Loucy (cell line): ENCODE measurements at regions not wholly inside any gene's neighbourhood (a gene's known extent, or its start where the extent isn't known, plus 50 kb on each side); places are given as distances from the start of the nearest gene placed in this dataset.

ENCODE experiments used
- H2AFZ ChIP-seq: fragments of 200-600 bp; sonication (generic); 2 replicates; pipeline ENCODE4 v1.6.0; 2016; ENCODE audit warnings: antibody characterized with exemption, mild to moderate bottlenecking, low read length, moderate library complexity
- H3F3A ChIP-seq: fragments of 200-600 bp; 2 replicates; pipeline ENCODE4 v1.6.0; 2016; ENCODE audit warnings: antibody characterized with exemption, low read depth, mild to moderate bottlenecking
- H3K27me3 ChIP-seq: fragments of 200-600 bp; sonication (generic); 2 replicates; pipeline ENCODE4 v1.6.1; 2014; ENCODE audit warnings: low read length, mild to moderate bottlenecking; ENCODE audit not compliant: insufficient read depth, poor library complexity, severe bottlenecking
- H3K36me3 ChIP-seq: fragments of 200-600 bp; sonication (generic); 2 replicates; pipeline ENCODE4 v1.6.1; 2016; ENCODE audit warnings: low read length; ENCODE audit not compliant: insufficient read depth
- H3K4me1 ChIP-seq: fragments of 200-600 bp; sonication (generic); 2 replicates; pipeline ENCODE4 v1.5.1; 2014; ENCODE audit warnings: low read length, mild to moderate bottlenecking; ENCODE audit not compliant: insufficient read depth, poor library complexity, severe bottlenecking
- H3K4me2 ChIP-seq: fragments of 200-600 bp; sonication (generic); 2 replicates; pipeline ENCODE4 v1.6.0; 2014; ENCODE audit warnings: antibody characterized with exemption, low read length, low read depth, mild to moderate bottlenecking; ENCODE audit not compliant: poor library complexity, severe bottlenecking
- H3K4me3 ChIP-seq: fragments of 200-600 bp; sonication (generic); 2 replicates; pipeline ENCODE4 v1.5.1; 2014; ENCODE audit warnings: low read length, mild to moderate bottlenecking, mixed read lengths; ENCODE audit not compliant: poor library complexity, severe bottlenecking
- H3K79me2 ChIP-seq: fragments of 200-600 bp; sonication (generic); 2 replicates; pipeline ENCODE4 v1.6.1; 2014; ENCODE audit warnings: low read length; ENCODE audit not compliant: insufficient read depth
- H3K9ac ChIP-seq: fragments of 200-600 bp; sonication (generic); 2 replicates; pipeline ENCODE4 v1.6.0; 2014; ENCODE audit warnings: mild to moderate bottlenecking, low read depth, low read length, moderate library complexity; ENCODE audit not compliant: poor library complexity, severe bottlenecking
- H3K9me2 ChIP-seq: fragments of 200-600 bp; sonication (generic); replicated peaks from 2 replicates; pipeline ENCODE4 v1.6.1; 2016; ENCODE audit warnings: low read depth, low read length, mixed read lengths
- H3K9me3 ChIP-seq: fragments of 200-600 bp; sonication (generic); 2 replicates; pipeline ENCODE4 v1.6.1; 2014; ENCODE audit warnings: mild to moderate bottlenecking, antibody characterized with exemption, low read length, low read depth; ENCODE audit not compliant: insufficient read depth
- H4K20me1 ChIP-seq: fragments of 200-600 bp; sonication (generic); 2 replicates; pipeline ENCODE4 v1.6.0; 2014; ENCODE audit warnings: antibody characterized with exemption, low read length, mild to moderate bottlenecking; ENCODE audit not compliant: insufficient read depth, poor library complexity, severe bottlenecking
- CTCF ChIP-seq: fragments of 200-600 bp; sonication (generic); conservative IDR thresholded peaks from 2 replicates; pipeline ENCODE4 v1.5.1; 2014; ENCODE audit warnings: mild to moderate bottlenecking, antibody characterized with exemption, low read length
- EZH2phosphoT487 ChIP-seq: fragments of 200-600 bp; IDR thresholded peaks from 2 replicates; pipeline ENCODE4 v1.6.1; 2018; ENCODE audit warnings: antibody characterized with exemption, mild to moderate bottlenecking, moderate library complexity, borderline replicate concordance

DNA sequence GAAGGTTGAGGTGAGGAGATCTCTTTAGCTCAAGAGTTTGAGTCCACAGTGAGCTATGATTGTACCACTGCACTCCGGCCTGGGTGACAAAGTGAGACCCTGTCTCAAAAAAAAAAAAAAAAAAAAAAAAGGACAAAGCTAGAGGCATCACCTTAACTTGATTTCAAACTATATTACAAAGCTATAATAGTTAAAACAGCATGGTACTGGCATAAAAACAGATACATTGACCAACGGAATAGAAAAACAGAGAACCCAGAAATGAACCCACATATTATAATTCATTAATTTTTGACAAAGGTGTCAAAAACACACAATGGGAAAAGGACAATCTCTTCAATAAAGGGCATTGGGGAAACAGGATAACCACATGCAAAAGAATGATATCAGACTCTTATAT is 50.8 kb upstream of the MBOAT1 start:
- Histone ChIP-seq H3K27me3 (no peaks in the 10 kb centered on the region), H3F3A (no peaks in the 10 kb centered on the region), H3K36me3 (no peaks in the 10 kb centered on the region), H3K4me3 (no peak overlapping the region), H3K79me2 (no peaks in the 10 kb centered on the region), H4K20me1 (no peaks in the 10 kb centered on the region), H3K9me2 (no peaks in the 10 kb centered on the region), H3K4me1 (no peaks in the 10 kb centered on the region), H3K9ac (no peak overlapping the region), H2AFZ (no peak overlapping the region), H3K4me2 (no peak overlapping the region), H3K9me3 (no peaks in the 10 kb centered on the region)
- TF ChIP-seq CTCF (no peak), EZH2phosphoT487 (no peak)

GRCh38 chr6:20265842-20266241 is 53.6 kb upstream of the MBOAT1 start:
- H3K4me3 ChIP-seq = no peak overlapping the region
- no peak overlapping the region for H3K4me2 ChIP-seq
- H3F3A ChIP-seq = no peaks in the 10 kb centered on the region
- no peak for TF ChIP-seq EZH2phosphoT487
- TF ChIP-seq CTCF = no peak
- H3K9ac ChIP-seq = no peak overlapping the region
- no peaks in the 10 kb centered on the region for H3K27me3 ChIP-seq
- H3K9me2 ChIP-seq = no peaks in the 10 kb centered on the region
- H3K4me1 ChIP-seq = no peaks in the 10 kb centered on the region
- no peaks in the 10 kb centered on the region for H3K79me2 ChIP-seq
- H3K36me3 ChIP-seq = no peaks in the 10 kb centered on the region
- no peaks in the 10 kb centered on the region for H3K9me3 ChIP-seq
- H2AFZ ChIP-seq = no peak overlapping the region
- H4K20me1 ChIP-seq = no peaks in the 10 kb centered on the region

DNA sequence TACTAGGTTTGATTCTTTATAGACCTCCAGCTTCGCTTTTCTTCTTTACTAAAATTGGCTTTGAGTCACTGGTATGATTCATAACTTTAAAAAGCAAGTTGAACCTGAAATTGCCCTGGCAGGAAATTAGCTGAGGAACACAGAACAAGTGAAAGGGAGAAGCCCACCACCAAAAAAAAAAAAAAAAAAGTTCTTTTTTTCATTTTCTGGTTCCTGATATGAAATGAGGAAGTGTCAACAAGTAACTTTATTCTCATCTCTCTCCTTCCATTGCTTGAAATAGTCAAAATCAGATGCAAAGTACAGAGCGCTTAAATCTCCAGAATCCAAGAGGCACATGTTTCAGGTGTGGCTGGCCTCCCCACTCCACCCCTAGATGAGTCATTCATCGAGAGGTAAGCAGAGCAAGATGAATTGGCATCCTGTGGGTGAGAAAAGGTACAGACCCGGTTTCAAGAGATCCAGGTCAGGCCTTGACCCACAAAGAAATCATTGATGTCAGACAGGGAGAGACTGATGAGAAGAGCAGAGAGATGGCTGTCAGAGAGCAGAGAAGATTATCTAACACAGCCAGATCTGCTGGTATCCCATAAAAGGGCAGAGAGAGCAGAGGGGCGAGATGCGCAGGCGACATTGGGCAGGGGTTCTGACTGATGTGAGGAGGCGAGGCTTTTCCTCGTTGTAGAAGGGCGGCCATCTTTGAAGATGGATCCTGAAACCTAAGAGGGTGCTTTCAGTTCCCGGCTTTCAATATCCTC is 54.8 kb upstream of the MBOAT1 start:
- Histone ChIP-seq H3K9ac (no peak overlapping the region), H3K36me3 (no peaks in the 10 kb centered on the region), H3K4me3 (no peak overlapping the region), H2AFZ (peak overlapping the region; percentile 69), H3K4me2 (no peak overlapping the region), H3K27me3 (no peaks in the 10 kb centered on the region), H3F3A (no peaks in the 10 kb centered on the region), H3K9me2 (no peaks in the 10 kb centered on the region), H3K9me3 (no peaks in the 10 kb centered on the region), H3K79me2 (no peaks in the 10 kb centered on the region), H4K20me1 (no peaks in the 10 kb centered on the region), H3K4me1 (no peaks in the 10 kb centered on the region)
- TF ChIP-seq CTCF (no peak), EZH2phosphoT487 (no peak)
